ENCODE measurements at regions not wholly inside any gene's neighbourhood (a gene's known extent, or its start where the extent isn't known, plus 50 kb on each side); places are given as distances from the start of the nearest gene placed in this dataset.

DNA sequence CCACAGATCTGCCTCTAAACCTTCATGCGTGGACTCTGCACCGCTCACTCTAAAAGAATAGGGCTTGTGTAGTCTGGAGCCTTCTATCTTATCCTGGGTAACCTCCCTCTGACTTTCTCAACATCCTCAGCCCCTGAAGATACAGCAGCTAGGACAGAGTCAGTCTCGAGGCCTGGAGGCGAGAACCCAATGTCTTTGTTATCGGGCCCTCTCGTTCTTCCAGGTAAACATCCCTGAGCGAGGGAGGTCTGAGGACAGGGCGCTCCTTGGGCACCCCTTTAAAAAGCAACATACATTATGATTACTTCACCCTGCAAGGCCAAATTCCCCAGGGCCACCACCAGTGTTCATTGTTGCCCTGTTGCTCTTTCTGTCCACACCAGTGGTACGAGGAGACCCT, 75.4 kb upstream of the PRNP start:
- ChIA-PET POLR2A (no interaction called here), CTCF (interaction anchor here (3.0 kb wide), 1 partner anchor 110 kb away, joined by 26 read pairs; the partner anchor contains the start of gene PRND)
- TF ChIP-seq, protein P1, sequence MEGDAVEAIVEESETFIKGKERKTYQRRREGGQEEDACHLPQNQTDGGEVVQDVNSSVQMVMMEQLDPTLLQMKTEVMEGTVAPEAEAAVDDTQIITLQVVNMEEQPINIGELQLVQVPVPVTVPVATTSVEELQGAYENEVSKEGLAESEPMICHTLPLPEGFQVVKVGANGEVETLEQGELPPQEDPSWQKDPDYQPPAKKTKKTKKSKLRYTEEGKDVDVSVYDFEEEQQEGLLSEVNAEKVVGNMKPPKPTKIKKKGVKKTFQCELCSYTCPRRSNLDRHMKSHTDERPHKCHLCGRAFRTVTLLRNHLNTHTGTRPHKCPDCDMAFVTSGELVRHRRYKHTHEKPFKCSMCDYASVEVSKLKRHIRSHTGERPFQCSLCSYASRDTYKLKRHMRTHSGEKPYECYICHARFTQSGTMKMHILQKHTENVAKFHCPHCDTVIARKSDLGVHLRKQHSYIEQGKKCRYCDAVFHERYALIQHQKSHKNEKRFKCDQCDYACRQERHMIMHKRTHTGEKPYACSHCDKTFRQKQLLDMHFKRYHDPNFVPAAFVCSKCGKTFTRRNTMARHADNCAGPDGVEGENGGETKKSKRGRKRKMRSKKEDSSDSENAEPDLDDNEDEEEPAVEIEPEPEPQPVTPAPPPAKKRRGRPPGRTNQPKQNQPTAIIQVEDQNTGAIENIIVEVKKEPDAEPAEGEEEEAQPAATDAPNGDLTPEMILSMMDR (IDR thresholded peaks at IDR 0.05; ENCODE audit: control extremely low read depth, extremely low read depth, low read depth, missing control alignments), result no peak
- DNase-seq (ENCODE audit: extremely low spot score), result no peak

DNA sequence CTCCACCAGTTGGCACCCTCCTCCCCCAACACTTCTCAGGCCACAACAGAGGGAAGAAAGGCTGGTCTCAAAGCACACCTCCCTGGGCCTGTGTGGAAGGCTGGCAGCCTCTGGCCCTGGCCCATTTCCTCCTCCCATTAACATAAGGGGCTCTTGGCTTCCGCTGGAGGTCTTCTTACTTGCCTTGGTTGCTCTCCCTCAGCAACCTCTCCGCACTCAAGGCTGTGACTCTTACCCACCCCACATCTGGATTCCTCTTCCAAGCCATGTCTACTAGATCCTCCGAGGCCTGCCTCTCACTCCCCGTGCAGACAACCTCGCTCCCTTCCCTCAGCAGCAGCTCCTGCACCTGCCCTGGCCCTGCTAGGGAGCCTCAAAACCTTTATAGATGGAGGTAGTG, 76.7 kb upstream of the PRNP start:
- ChIA-PET POLR2A (no interaction called here), CTCF (interaction anchor here (8.9 kb wide), 1 partner anchor 113 kb away, joined by 120 read pairs; the partner anchor contains the start of gene PRND)
- no peak for DNase-seq (ENCODE audit: extremely low spot score)
- TF ChIP-seq, protein P1 (IDR thresholded peaks at IDR 0.05; ENCODE audit: control extremely low read depth, extremely low read depth, low read depth, missing control alignments), result no peak

DNA sequence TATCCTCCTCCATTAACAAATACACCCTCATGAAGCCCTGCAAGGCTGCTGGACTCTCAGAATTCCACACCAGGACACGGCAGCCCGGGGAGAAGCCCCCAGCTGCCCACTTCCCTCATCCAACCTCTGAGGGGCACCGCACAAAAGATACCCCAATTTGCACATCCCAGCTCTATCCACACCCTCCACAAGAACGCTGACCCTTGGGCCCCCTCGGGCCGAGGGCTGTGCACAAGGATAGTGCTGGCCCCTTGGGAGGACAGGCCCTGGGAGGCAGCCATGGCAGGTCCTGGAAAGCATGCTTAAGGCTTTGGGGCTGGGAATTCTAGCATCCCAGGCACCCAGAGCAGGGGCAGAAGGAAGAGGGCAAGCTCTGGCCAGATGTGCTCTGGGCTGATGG, 77.4 kb upstream of the PRNP start:
- TF ChIP-seq, protein P1 (IDR thresholded peaks at IDR 0.05; ENCODE audit: control extremely low read depth, extremely low read depth, low read depth, missing control alignments), result no peak
- CTCF ChIA-PET, result interaction anchor here (1.1 to 8.9 kb wide), 4 partner anchors 14 to 132 kb away, joined by 3 to 120 read pairs (median 8); partner anchors contain the start of gene PRND
- POLR2A ChIA-PET, result no interaction called here
- DNase-seq (ENCODE audit: extremely low spot score), result no peak

DNA sequence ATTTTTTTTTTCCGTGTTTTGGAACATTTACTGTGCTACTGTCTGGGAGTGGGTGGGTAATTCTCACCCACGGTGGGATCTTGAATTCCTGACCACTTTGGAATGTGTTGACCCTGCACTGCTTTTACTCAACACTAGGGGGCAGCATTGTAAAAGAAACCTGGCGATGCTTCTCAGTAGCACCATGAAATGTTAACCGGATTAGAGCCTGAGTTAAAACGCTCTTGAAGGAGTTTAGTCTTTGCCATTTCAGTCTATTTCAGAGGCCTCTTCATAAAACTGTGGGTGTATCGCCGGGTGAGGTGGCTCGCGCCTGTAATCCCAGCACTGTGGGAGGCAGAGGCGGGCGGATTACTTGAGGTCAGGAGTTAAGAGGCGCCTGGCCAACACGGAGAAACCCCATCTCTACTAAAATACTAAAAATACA, 79.0 kb upstream of the PRNP start:
- POLR2A ChIA-PET, result no interaction called here
- TF ChIP-seq, protein P1 (IDR thresholded peaks at IDR 0.05; ENCODE audit: control extremely low read depth, extremely low read depth, low read depth, missing control alignments), result peak; percentile 86
- peak; percentile 72 for DNase-seq (ENCODE audit: extremely low spot score)
- CTCF ChIA-PET, result interaction anchor here (0.7 to 8.9 kb wide), 5 partner anchors 13 to 133 kb away, joined by 3 to 120 read pairs (median 7); partner anchors contain the start of gene PRND

DNA sequence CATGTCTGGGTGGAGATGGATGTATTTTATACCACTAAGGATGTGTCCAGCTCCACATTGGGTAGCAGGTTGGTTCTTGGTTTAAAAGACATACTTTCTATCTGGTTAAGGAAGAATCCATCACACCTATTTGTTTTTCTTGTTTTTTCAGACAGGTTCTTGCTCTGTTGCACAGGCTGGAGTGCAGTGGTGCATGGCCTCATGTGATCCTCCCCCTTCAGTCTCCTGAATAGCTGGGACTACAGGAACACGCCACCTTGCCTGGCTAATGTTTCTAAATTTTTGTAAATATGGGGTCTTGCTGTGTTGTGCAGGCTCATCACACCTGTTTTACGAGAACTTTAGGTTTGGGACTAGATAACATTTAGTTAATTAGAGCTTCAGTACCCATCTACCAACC, 80.2 kb upstream of the PRNP start:
- no peak for DNase-seq (ENCODE audit: extremely low spot score)
- ChIA-PET POLR2A (no interaction called here), CTCF (interaction anchor here (1.1 to 8.9 kb wide), 9 partner anchors 8 to 587 kb away, joined by 3 to 120 read pairs (median 5); partner anchors contain the start of gene PRND)

DNA sequence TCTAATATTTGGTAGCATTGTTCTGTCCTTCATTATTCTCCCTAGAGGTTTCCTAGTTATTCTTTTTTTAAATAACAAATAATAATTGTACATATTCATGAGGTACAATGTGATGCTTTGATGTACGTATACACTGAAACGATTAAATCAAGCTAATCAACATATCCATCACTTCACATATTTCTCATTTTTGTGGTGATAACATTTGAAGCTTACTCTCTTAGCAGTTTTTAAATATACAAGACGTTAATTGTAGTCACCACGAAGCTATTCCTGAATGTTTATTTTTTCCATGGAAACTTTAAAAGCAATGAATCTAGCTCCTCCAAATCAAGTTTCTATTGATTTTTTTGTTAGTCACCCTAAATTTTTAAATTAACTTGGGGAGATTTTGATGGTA, 81.1 kb upstream of the PRNP start:
- ChIA-PET POLR2A (no interaction called here), CTCF (interaction anchor here (1.0 to 8.9 kb wide), 9 partner anchors 8 to 587 kb away, joined by 3 to 120 read pairs (median 5); partner anchors contain the start of gene PRND)

More for the DNA sequence above, 80.2 kb upstream of the PRNP start:
- TF ChIP-seq, protein P1 (IDR thresholded peaks at IDR 0.05; ENCODE audit: control extremely low read depth, extremely low read depth, low read depth, missing control alignments), result no peak

More for the DNA sequence above, 81.1 kb upstream of the PRNP start:
- no peak for DNase-seq (ENCODE audit: extremely low spot score)
- TF ChIP-seq, protein P1 (IDR thresholded peaks at IDR 0.05; ENCODE audit: control extremely low read depth, extremely low read depth, low read depth, missing control alignments), result no peak

All from GM10248 (cell line).